HEK293 (cell line): ENCODE measurements at regions not wholly inside any gene's neighbourhood (a gene's known extent, or its start where the extent isn't known, plus 50 kb on each side); places are given as distances from the start of the nearest gene placed in this dataset.

ENCODE experiments used
- CTCF ChIA-PET: fragments of 350-600 bp; formaldehyde crosslinking; extraction: SDS; loops from one replicate; lab custom pipeline; 2021; ENCODE audit warnings: antibody characterized with exemption; lab: Yijun Ruan, JAX
- POLR2A ChIA-PET: fragments of 300-600 bp; formaldehyde crosslinking; extraction: SDS; loops from one replicate; lab custom pipeline; 2020; ENCODE audit warnings: antibody characterized with exemption, inconsistent platforms; lab: Yijun Ruan, JAX
- H3K27ac ChIP-seq: fragments of 200-500 bp; sonication (Bioruptor generic); 2 replicates; pipeline ENCODE4 v1.5.1; 2014; ENCODE audit warnings: low read depth, low read length, control low read depth, inconsistent platforms; ENCODE audit errors: extremely low read depth
- H3K36me3 ChIP-seq, 2 experiments: fragments of 200-500 bp in 1 of 2; sonication (Bioruptor generic) in 1 of 2; 1 replicate in 1 of 2; 2 replicates in 1 of 2; pipeline ENCODE4 v1.5.1; 2014 to 2017; ENCODE audit warnings: inconsistent platforms in 2 of 2, low read length in 2 of 2; ENCODE audit not compliant: control insufficient read depth in 2 of 2, insufficient read depth in 1 of 2
- H3K4me1 ChIP-seq: fragments of 200-500 bp; sonication (Bioruptor generic); 2 replicates; pipeline ENCODE4 v1.5.1; 2014; ENCODE audit warnings: mild to moderate bottlenecking, low read length, inconsistent platforms; ENCODE audit not compliant: control insufficient read depth, insufficient read depth
- H3K4me3 ChIP-seq: 2 replicates; pipeline ENCODE4 v1.5.1; 2011; ENCODE audit warnings: low read depth, mild to moderate bottlenecking, control low read depth, low read length, moderate library complexity
- H3K9me3 ChIP-seq: fragments of 200-500 bp; sonication (Bioruptor generic); 2 replicates; pipeline ENCODE4 v1.5.1; 2014; ENCODE audit warnings: low read depth, low read length, inconsistent platforms; ENCODE audit not compliant: control insufficient read depth, insufficient read depth
- PBX3 ChIP-seq: sonication (generic); formaldehyde crosslinking; IDR thresholded peaks from 2 replicates; pipeline ENCODE4 v1.8.1; 2022; ENCODE audit warnings: mild to moderate bottlenecking, moderate library complexity, missing genetic modification reagents
- PRDM6 ChIP-seq: fragments of 450-650 bp; formaldehyde crosslinking; IDR thresholded peaks from 2 replicates; pipeline ENCODE4 v1.5.1; 2017; ENCODE audit warnings: missing biosample characterization, missing genetic modification characterization
- TCF7L2 ChIP-seq: IDR thresholded peaks from 2 replicates; pipeline ENCODE4 v1.6.1; 2011; ENCODE audit warnings: low read depth, mild to moderate bottlenecking, inconsistent platforms, low read length, moderate library complexity, borderline replicate concordance
- TSHZ1 ChIP-seq: fragments of 450-650 bp; formaldehyde crosslinking; IDR thresholded peaks from 2 replicates; pipeline ENCODE4 v1.5.1; 2016; ENCODE audit warnings: missing biosample characterization, missing genetic modification characterization, borderline replicate concordance
- ZFP69B ChIP-seq: fragments of 450-650 bp; formaldehyde crosslinking; IDR thresholded peaks from 2 replicates; pipeline ENCODE4 v1.5.1; 2016; ENCODE audit warnings: missing biosample characterization, missing genetic modification characterization
- ZNF138 ChIP-seq: fragments of 450-650 bp; formaldehyde crosslinking; IDR thresholded peaks from 2 replicates; pipeline ENCODE4 v1.5.1; 2016; ENCODE audit warnings: missing biosample characterization, missing genetic modification characterization, borderline replicate concordance
- ZNF148 ChIP-seq: fragments of 450-650 bp; formaldehyde crosslinking; IDR thresholded peaks from 2 replicates; pipeline ENCODE4 v1.5.0; 2017; ENCODE audit warnings: missing biosample characterization, missing genetic modification characterization, borderline replicate concordance
- ZNF202 ChIP-seq: fragments of 450-650 bp; formaldehyde crosslinking; IDR thresholded peaks from 2 replicates; pipeline ENCODE4 v1.5.1; 2016; ENCODE audit warnings: missing biosample characterization, missing genetic modification characterization, borderline replicate concordance
- ZNF280C ChIP-seq: fragments of 450-650 bp; formaldehyde crosslinking; IDR thresholded peaks from 2 replicates; pipeline ENCODE4 v1.5.1; 2016; ENCODE audit warnings: missing biosample characterization, missing genetic modification characterization
- ZNF311 ChIP-seq: fragments of 450-650 bp; formaldehyde crosslinking; IDR thresholded peaks from 2 replicates; pipeline ENCODE4 v1.5.1; 2017; ENCODE audit warnings: missing biosample characterization, missing genetic modification characterization, borderline replicate concordance
- ZNF366 ChIP-seq: fragments of 450-650 bp; formaldehyde crosslinking; conservative IDR thresholded peaks from 2 replicates; pipeline ENCODE4 v1.5.1; 2016; ENCODE audit warnings: missing biosample characterization, missing genetic modification characterization
- ZNF510 ChIP-seq: fragments of 450-650 bp; formaldehyde crosslinking; IDR thresholded peaks from 2 replicates; pipeline ENCODE4 v1.5.1; 2018; ENCODE audit warnings: mild to moderate bottlenecking, missing genetic modification characterization, missing biosample characterization; ENCODE audit not compliant: insufficient replicate concordance
- ZNF623 ChIP-seq: fragments of 450-650 bp; formaldehyde crosslinking; IDR thresholded peaks from 2 replicates; pipeline ENCODE4 v1.5.1; 2016; ENCODE audit warnings: missing biosample characterization, missing genetic modification characterization
- ZNF660 ChIP-seq: fragments of 450-650 bp; IDR thresholded peaks from 2 replicates; pipeline ENCODE4 v1.5.1; 2018; ENCODE audit warnings: missing biosample characterization, mild to moderate bottlenecking, missing genetic modification characterization
- ZNF664 ChIP-seq: fragments of 450-650 bp; formaldehyde crosslinking; IDR thresholded peaks from 2 replicates; pipeline ENCODE4 v1.5.1; 2016; ENCODE audit warnings: missing biosample characterization, missing genetic modification characterization
- ZNF704 ChIP-seq: fragments of 450-650 bp; formaldehyde crosslinking; IDR thresholded peaks from 2 replicates; pipeline ENCODE4 v1.5.1; 2016; ENCODE audit warnings: missing biosample characterization, missing genetic modification characterization
- ZNF76 ChIP-seq: fragments of 450-650 bp; formaldehyde crosslinking; IDR thresholded peaks from 2 replicates; pipeline ENCODE4; 2016; ENCODE audit warnings: low read depth, missing biosample characterization, missing genetic modification characterization, borderline replicate concordance
- ZSCAN5A ChIP-seq: fragments of 450-650 bp; formaldehyde crosslinking; IDR thresholded peaks from 2 replicates; pipeline ENCODE4 v1.5.1; 2016; ENCODE audit warnings: missing biosample characterization, missing genetic modification characterization

- ChIA-PET CTCF (no interaction called here), POLR2A (no interaction called here)
- Histone ChIP-seq H3K4me1 (no peaks in the 10 kb centered on the region), H3K9me3 (no peaks in the 10 kb centered on the region), H3K36me3 (no peaks in the 10 kb centered on the region), H3K27ac (no peak overlapping the region), H3K4me3 (no peak overlapping the region)
- TF ChIP-seq ZFP69B (no peak), ZNF311 (tag by site-specific recombination) (no peak), ZNF366 (tag by site-specific recombination) (no peak), ZNF76 (tag by site-specific recombination) (no peak), PRDM6 (tag by site-specific recombination) (no peak), ZNF664 (tag by site-specific recombination) (no peak), TSHZ1 (tag by site-specific recombination) (no peak), ZSCAN5A (tag by site-specific recombination) (no peak), TCF7L2 (no peak), ZNF148 (tag by site-specific recombination) (no peak), ZNF202 (no peak), ZNF510 (no peak)
Observed at GRCh38 chr4:138513535-138513934, 271.4 kb upstream of the SLC7A11 start.

GRCh38 chr4:138512756-138513155 lies 270.6 kb upstream of the SLC7A11 start:
- no peaks in the 10 kb centered on the region for H3K36me3 ChIP-seq
- H3K4me3 ChIP-seq, result no peak overlapping the region
- ChIA-PET POLR2A (no interaction called here), CTCF (no interaction called here)
- no peak overlapping the region for H3K27ac ChIP-seq
- no peaks in the 10 kb centered on the region for H3K4me1 ChIP-seq
- no peaks in the 10 kb centered on the region for H3K9me3 ChIP-seq
- TF ChIP-seq ZNF148 (tag by site-specific recombination) (no peak), PBX3 (no peak), ZNF704 (no peak), ZNF138 (tag by site-specific recombination) (no peak), ZNF660 (tag by site-specific recombination) (no peak), ZNF623 (tag by site-specific recombination) (no peak), ZNF280C (tag by site-specific recombination) (no peak)
